Loucy (cell line): ENCODE measurements at regions not wholly inside any gene's neighbourhood (a gene's known extent, or its start where the extent isn't known, plus 50 kb on each side); places are given as distances from the start of the nearest gene placed in this dataset.

Experiments
- H2AFZ ChIP-seq: fragments of 200-600 bp; sonication (generic); 2 replicates; pipeline ENCODE4 v1.6.0; 2016; ENCODE audit warnings: antibody characterized with exemption, mild to moderate bottlenecking, low read length, moderate library complexity
- H3F3A ChIP-seq: fragments of 200-600 bp; 2 replicates; pipeline ENCODE4 v1.6.0; 2016; ENCODE audit warnings: antibody characterized with exemption, low read depth, mild to moderate bottlenecking
- H3K27me3 ChIP-seq: fragments of 200-600 bp; sonication (generic); 2 replicates; pipeline ENCODE4 v1.6.1; 2014; ENCODE audit warnings: low read length, mild to moderate bottlenecking; ENCODE audit not compliant: insufficient read depth, poor library complexity, severe bottlenecking
- H3K36me3 ChIP-seq: fragments of 200-600 bp; sonication (generic); 2 replicates; pipeline ENCODE4 v1.6.1; 2016; ENCODE audit warnings: low read length; ENCODE audit not compliant: insufficient read depth
- H3K4me1 ChIP-seq: fragments of 200-600 bp; sonication (generic); 2 replicates; pipeline ENCODE4 v1.5.1; 2014; ENCODE audit warnings: low read length, mild to moderate bottlenecking; ENCODE audit not compliant: insufficient read depth, poor library complexity, severe bottlenecking
- H3K4me2 ChIP-seq: fragments of 200-600 bp; sonication (generic); 2 replicates; pipeline ENCODE4 v1.6.0; 2014; ENCODE audit warnings: antibody characterized with exemption, low read length, low read depth, mild to moderate bottlenecking; ENCODE audit not compliant: poor library complexity, severe bottlenecking
- H3K4me3 ChIP-seq: fragments of 200-600 bp; sonication (generic); 2 replicates; pipeline ENCODE4 v1.5.1; 2014; ENCODE audit warnings: low read length, mild to moderate bottlenecking, mixed read lengths; ENCODE audit not compliant: poor library complexity, severe bottlenecking
- H3K79me2 ChIP-seq: fragments of 200-600 bp; sonication (generic); 2 replicates; pipeline ENCODE4 v1.6.1; 2014; ENCODE audit warnings: low read length; ENCODE audit not compliant: insufficient read depth
- H3K9ac ChIP-seq: fragments of 200-600 bp; sonication (generic); 2 replicates; pipeline ENCODE4 v1.6.0; 2014; ENCODE audit warnings: mild to moderate bottlenecking, low read depth, low read length, moderate library complexity; ENCODE audit not compliant: poor library complexity, severe bottlenecking
- H3K9me2 ChIP-seq: fragments of 200-600 bp; sonication (generic); replicated peaks from 2 replicates; pipeline ENCODE4 v1.6.1; 2016; ENCODE audit warnings: low read depth, low read length, mixed read lengths
- H3K9me3 ChIP-seq: fragments of 200-600 bp; sonication (generic); 2 replicates; pipeline ENCODE4 v1.6.1; 2014; ENCODE audit warnings: mild to moderate bottlenecking, antibody characterized with exemption, low read length, low read depth; ENCODE audit not compliant: insufficient read depth
- H4K20me1 ChIP-seq: fragments of 200-600 bp; sonication (generic); 2 replicates; pipeline ENCODE4 v1.6.0; 2014; ENCODE audit warnings: antibody characterized with exemption, low read length, mild to moderate bottlenecking; ENCODE audit not compliant: insufficient read depth, poor library complexity, severe bottlenecking
- CTCF ChIP-seq: fragments of 200-600 bp; sonication (generic); conservative IDR thresholded peaks from 2 replicates; pipeline ENCODE4 v1.5.1; 2014; ENCODE audit warnings: mild to moderate bottlenecking, antibody characterized with exemption, low read length
- EZH2phosphoT487 ChIP-seq: fragments of 200-600 bp; IDR thresholded peaks from 2 replicates; pipeline ENCODE4 v1.6.1; 2018; ENCODE audit warnings: antibody characterized with exemption, mild to moderate bottlenecking, moderate library complexity, borderline replicate concordance

- no peaks in the 10 kb centered on the region for H3K36me3 ChIP-seq
- H3K9ac ChIP-seq, result no peak overlapping the region
- no peaks in the 10 kb centered on the region for H3K79me2 ChIP-seq
- no peak overlapping the region for H3K4me3 ChIP-seq
- no peak for TF ChIP-seq EZH2phosphoT487
- TF ChIP-seq CTCF, result no peak
- no peak overlapping the region for H3K4me2 ChIP-seq
- H3K9me2 ChIP-seq, result no peaks in the 10 kb centered on the region
- H2AFZ ChIP-seq, result no peak overlapping the region
- no peaks in the 10 kb centered on the region for H3K27me3 ChIP-seq
- H4K20me1 ChIP-seq, result no peaks in the 10 kb centered on the region
- no peaks in the 10 kb centered on the region for H3K4me1 ChIP-seq
- H3K9me3 ChIP-seq, result no peaks in the 10 kb centered on the region
- no peaks in the 10 kb centered on the region for H3F3A ChIP-seq
These were observed 208.5 kb downstream of the SH3BP4 start for GRCh38 chr2:235160281-235160810.

- Histone ChIP-seq H3K4me3 (no peak overlapping the region), H3K9ac (no peak overlapping the region), H3F3A (no peaks in the 10 kb centered on the region), H3K9me2 (no peaks in the 10 kb centered on the region), H3K4me1 (no peaks in the 10 kb centered on the region), H3K27me3 (no peaks in the 10 kb centered on the region), H3K79me2 (no peaks in the 10 kb centered on the region), H4K20me1 (no peaks in the 10 kb centered on the region), H3K9me3 (no peaks in the 10 kb centered on the region), H3K36me3 (no peaks in the 10 kb centered on the region), H3K4me2 (no peak overlapping the region), H2AFZ (no peak overlapping the region)
- TF ChIP-seq CTCF, result no peak
These were observed 209.7 kb downstream of the SH3BP4 start for GRCh38 chr2:235161565-235161964.

GRCh38 chr2:235162082-235162836 lies 210.4 kb downstream of the SH3BP4 start:
- H3F3A ChIP-seq, result no peaks in the 10 kb centered on the region
- no peaks in the 10 kb centered on the region for H3K36me3 ChIP-seq
- no peak overlapping the region for H3K4me2 ChIP-seq
- no peaks in the 10 kb centered on the region for H3K79me2 ChIP-seq
- no peak overlapping the region for H3K4me3 ChIP-seq
- H3K9ac ChIP-seq, result no peak overlapping the region
- no peak for TF ChIP-seq EZH2phosphoT487
- no peak for TF ChIP-seq CTCF
- no peak overlapping the region for H2AFZ ChIP-seq
- H3K9me3 ChIP-seq, result no peaks in the 10 kb centered on the region
- no peaks in the 10 kb centered on the region for H3K9me2 ChIP-seq
- no peaks in the 10 kb centered on the region for H4K20me1 ChIP-seq
- no peaks in the 10 kb centered on the region for H3K27me3 ChIP-seq
- no peaks in the 10 kb centered on the region for H3K4me1 ChIP-seq
